ENCODE measurements at regions not wholly inside any gene's neighbourhood (a gene's known extent, or its start where the extent isn't known, plus 50 kb on each side); places are given as distances from the start of the nearest gene placed in this dataset.

DNA sequence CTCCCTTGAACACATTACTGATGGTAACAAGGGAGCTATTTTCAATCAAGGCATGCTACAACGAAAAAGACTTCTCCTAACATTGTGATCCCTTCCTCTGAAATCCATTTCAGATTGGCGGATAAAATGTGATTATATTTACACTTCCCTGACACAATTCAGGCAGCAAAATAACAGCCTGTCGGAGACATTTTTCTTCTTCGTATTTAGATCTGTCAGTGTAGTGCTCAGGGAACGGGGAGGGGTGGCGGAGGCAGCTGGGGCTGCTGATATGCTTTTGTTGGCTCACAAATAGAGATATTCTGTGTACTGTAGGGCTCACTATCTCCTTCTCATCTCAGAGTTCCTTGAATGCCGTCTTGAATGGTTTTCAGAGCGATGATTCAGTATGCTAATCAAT is 1261.7 kb upstream of the AUTS2 start:
- no peak overlapping the region for H3K27ac ChIP-seq
- TF ChIP-seq, protein P1, sequence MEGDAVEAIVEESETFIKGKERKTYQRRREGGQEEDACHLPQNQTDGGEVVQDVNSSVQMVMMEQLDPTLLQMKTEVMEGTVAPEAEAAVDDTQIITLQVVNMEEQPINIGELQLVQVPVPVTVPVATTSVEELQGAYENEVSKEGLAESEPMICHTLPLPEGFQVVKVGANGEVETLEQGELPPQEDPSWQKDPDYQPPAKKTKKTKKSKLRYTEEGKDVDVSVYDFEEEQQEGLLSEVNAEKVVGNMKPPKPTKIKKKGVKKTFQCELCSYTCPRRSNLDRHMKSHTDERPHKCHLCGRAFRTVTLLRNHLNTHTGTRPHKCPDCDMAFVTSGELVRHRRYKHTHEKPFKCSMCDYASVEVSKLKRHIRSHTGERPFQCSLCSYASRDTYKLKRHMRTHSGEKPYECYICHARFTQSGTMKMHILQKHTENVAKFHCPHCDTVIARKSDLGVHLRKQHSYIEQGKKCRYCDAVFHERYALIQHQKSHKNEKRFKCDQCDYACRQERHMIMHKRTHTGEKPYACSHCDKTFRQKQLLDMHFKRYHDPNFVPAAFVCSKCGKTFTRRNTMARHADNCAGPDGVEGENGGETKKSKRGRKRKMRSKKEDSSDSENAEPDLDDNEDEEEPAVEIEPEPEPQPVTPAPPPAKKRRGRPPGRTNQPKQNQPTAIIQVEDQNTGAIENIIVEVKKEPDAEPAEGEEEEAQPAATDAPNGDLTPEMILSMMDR (conservative IDR thresholded peaks at IDR 0.05) = no peak

GRCh38 chr7:68348401-68348800 is 1249.9 kb upstream of the AUTS2 start:
- no peak overlapping the region for H3K27ac ChIP-seq
- TF ChIP-seq, protein P1 (conservative IDR thresholded peaks at IDR 0.05) = no peak

- TF ChIP-seq, protein P1 (conservative IDR thresholded peaks at IDR 0.05) = no peak
- H3K27ac ChIP-seq = no peak overlapping the region
These were observed 1235.3 kb upstream of the AUTS2 start for GRCh38 chr7:68362745-68363518.

DNA sequence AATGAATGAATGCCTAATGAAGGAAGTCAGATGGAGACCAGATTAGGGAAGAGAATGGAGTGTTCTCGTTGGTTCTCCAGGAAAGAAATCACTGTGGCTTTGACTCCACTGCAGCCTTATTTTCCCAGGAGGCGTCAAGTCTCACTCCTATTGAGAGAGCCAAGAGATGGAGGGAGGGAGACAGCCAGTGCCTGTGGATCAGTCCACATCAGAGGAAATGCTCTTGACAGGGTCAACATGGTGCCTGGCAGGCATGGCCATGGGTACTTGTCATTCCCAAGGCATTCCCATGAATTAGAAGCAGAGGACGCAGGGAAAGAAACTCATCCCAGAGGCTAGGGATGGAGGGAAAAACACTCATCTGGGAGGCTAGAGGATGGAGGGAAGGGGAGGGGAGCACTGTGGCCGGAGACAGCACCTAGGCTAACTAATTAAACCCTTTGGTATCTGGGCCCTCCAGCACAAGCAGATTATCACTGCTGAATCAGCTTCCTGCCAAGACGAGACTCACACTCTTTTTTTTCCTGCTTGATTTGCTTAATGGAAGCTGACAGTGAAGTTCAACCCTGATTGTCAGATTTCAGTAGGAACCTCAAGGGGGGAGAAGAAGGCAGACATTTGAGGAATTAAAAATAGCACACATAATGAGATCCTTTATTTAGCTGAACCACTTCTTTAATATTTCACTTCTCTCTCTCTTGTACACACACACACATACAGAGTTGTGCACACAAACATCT is 1233.2 kb upstream of the AUTS2 start:
- TF ChIP-seq, protein P1 (conservative IDR thresholded peaks at IDR 0.05) = no peak
- H3K27ac ChIP-seq = no peak overlapping the region

GRCh38 chr7:68371985-68372384 is 1226.3 kb upstream of the AUTS2 start:
- H3K27ac ChIP-seq = no peak overlapping the region
- TF ChIP-seq, protein P1 (conservative IDR thresholded peaks at IDR 0.05) = no peak

DNA sequence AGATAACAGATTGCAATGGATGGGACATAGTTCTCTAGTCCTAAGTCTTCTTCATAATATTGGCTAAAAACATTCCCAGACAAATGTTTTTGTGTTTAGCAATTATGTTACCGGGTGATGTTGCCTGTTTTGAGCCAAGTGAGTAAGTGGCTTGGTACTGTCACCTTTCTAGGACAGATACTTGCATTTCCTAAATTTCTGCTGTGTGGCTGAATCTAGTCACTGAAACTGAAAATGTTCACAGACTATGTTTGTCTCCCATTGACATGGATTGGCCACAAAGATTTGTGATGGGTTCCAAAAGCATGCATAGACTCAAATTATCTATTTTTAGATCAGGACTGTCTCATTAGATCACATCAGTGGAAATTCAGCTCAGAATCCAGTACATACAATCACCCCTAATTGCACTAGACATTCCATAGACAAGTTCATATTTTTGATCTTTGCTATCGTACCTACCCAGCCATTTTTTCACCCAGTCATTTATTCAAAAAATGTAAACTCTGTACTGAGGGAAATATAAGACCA is 1222.1 kb upstream of the AUTS2 start:
- no peak overlapping the region for H3K27ac ChIP-seq
- TF ChIP-seq, protein P1 (conservative IDR thresholded peaks at IDR 0.05) = no peak

GRCh38 chr7:68381731-68382130 is 1216.5 kb upstream of the AUTS2 start:
- no peak overlapping the region for H3K27ac ChIP-seq
- TF ChIP-seq, protein P1 (conservative IDR thresholded peaks at IDR 0.05) = no peak

Measured in VCaP (cell line).